Activated CD4-positive, CD25-positive, alpha-beta regulatory T cell treated with anti-CD3 and anti-CD28 coated beads, Interleukin-2, amount 50 U/mL, for 24 hours (primary cell): ENCODE measurements at regions not wholly inside any gene's neighbourhood (a gene's known extent, or its start where the extent isn't known, plus 50 kb on each side); places are given as distances from the start of the nearest gene placed in this dataset.
"Not testable (repeated sequence)": the region's sequence is repeated elsewhere in the genome, so short reads cannot be mapped to it uniquely, and the experiment has no call there.

Experiments used
- ATAC-seq, 2 donors: fragments of 150-1000 bp; cut with Tn5 transposase; one replicate each; pipeline ENCODE4 v1.10.0; 2021; ENCODE audit warnings: mild to moderate bottlenecking in 1 of 2, moderate library complexity in 1 of 2

DNA sequence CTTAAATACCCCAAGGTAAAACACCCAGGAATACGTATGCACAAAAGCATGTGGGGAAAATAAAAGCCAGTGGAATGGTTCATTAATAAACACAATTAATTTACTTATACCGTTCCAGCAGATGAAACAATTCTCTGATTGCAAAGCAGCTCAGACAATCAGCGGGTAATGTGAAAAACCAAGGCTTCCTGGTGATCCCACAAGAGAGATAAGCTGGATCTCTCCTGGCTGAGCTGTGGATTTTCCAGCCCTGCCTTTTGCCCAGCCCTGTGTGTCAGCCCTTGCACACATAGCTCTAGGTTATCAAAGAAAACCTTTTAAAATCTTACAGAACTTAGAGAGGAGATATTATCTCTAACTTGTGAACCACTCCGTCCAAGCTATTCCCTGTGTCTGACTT, 1010.7 kb upstream of the AUTS2 start:
- ATAC-seq: no peak

DNA sequence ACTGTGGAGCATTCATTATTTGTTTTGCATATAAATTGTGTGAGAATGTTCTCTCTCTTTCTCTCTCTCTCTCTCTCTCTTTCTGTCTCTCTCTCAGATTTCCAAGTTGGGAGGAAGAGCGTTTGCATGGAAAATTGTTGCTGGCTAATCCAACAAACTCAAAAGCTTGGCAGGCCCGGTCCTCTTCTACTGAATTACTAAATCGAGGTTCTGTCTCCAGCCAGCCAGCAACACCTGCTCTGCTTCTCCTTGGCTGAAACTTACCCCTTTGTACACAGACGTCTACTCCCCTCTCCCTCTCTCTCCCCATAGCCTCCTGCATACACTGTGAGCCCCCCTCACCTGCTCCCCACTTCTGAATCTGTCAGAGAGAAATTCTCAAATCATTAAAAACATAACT, 996.4 kb upstream of the AUTS2 start:
- ATAC-seq: no peak

DNA sequence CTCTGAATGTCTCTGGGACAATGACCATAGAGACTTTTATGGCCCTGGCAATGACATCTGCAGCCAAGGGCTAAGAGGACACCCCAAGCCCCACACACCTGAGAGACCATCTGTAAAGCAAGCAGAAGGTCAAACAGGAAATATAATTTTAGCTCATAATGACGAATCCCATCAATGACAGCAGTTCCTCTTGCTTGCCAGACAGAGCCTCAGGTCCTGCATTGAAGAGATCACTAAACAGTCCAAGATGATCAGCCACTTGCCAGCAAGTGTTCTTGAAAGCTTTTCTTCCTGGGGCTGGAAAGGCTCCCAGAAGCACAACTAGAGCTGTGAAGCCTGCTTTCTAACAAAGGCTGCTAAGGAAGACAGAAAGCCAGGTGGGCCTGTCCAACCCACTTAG, 993.7 kb upstream of the AUTS2 start:
- ATAC-seq: no peak

GRCh38 chr7:68610701-68611100, 987.6 kb upstream of the AUTS2 start:
- ATAC-seq: no peak

GRCh38 chr7:68613405-68613804, 984.9 kb upstream of the AUTS2 start:
- no peak for ATAC-seq

GRCh38 chr7:68613897-68614296, 984.4 kb upstream of the AUTS2 start:
- ATAC-seq: no peak

DNA sequence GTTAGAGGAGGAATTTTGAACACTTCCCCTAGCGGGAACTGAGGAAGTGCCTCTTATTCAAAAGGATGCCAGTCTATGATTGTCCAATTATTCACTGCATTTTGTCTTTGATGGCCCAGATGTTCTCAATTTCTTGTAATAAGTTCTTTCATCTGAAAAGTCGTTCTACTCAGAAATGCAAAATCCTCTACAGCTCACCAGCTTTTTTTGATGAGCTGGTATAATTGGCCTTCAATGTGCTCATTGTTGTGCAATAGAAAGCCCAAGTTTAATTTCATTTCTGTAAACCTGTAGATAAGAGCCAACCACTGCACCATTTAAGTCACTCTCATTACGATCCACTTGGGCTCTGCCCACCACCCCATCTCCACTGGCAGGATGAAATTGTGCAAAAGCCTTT, 978.7 kb upstream of the AUTS2 start:
- ATAC-seq: no peak

DNA sequence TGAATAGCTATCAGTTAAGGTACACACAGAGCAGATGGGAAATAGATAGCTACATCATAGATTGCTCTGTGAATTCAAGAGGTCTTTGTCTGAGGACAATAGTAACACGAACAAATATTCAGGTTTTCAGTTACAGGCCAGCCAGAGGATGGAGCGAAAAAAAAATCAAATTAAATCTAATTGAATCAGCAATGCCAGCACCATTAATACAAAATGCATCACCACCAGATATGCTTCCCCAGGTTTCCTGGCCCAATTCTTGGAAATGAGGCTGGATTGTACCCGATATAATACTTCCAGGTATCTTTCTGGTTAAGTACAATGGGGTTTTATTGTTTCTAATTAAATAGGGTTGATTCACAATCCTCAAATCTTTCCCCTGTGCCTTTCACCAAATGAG, 975.8 kb upstream of the AUTS2 start:
- no peak for ATAC-seq

- no peak for ATAC-seq
These were observed 975.2 kb upstream of the AUTS2 start for GRCh38 chr7:68623030-68623429.

DNA sequence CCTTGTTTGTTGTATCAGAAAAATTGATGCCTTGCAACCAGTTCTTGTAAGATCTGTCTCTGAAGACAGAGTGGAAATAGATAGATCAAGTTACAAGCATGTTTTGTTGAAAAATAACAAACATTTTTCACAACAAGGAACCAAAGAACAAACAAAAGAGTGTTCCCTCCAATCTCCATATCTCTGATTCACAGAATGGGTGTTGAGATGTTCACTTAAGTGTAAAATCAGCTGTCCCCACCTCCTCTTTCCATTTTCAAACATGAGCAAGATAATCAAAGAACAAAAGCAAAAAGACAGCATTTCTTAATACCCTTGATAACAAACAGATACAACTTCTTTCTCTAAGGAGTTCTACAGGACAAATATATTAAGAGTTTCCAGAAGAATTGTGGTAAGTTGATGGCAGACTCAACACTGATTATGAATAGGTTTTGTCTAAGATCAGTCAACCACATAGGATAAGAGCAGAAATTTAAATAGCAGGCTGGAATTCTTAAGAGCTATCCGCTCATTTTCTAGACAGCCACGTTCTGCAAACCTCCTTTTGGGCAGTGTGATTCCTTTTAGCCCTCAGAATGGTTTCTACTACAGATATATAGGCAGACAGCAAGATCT, 970.9 kb upstream of the AUTS2 start:
- ATAC-seq: no peak

DNA sequence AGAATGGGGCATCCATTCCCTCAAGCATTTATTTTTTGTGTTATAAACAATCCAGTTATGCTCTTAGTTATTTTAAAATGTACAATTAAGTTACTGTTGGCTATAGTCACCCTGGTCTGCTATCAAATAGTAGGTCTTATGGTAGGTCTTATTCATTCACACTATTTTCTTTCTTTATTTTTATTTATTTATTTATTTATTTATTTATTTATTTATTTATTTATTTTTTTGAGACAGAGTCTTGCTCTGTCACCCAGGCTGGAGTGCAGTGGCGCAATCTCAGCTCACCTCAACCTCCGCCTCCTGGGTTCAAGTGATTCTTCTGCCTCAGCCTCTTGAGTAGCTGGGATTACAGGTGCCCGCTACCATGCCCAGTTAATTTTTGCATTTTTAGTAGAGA, 967.4 kb upstream of the AUTS2 start:
- ATAC-seq: not testable (repeated sequence)

DNA sequence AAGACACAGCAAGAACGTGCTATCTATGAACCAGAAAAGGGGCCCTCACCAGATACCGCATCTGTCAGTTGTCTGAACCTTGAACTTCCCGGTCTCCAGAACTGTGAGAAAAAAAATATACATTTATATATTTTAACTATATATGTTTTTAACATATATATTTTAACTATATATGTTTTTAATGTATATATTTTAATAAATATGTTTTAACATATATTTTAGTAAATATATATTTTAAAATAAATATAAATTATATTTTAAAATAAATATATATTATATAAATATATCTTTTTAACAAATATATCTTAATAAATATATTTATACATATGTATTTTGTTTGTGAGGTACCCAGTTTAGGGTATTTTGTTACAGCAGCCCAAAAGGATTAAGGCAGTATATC, 958.2 kb upstream of the AUTS2 start:
- ATAC-seq: no peak

- no peak for ATAC-seq
These were observed 955.5 kb upstream of the AUTS2 start for GRCh38 chr7:68642727-68643126.

GRCh38 chr7:68663392-68663791, 934.9 kb upstream of the AUTS2 start:
- ATAC-seq: no peak

DNA sequence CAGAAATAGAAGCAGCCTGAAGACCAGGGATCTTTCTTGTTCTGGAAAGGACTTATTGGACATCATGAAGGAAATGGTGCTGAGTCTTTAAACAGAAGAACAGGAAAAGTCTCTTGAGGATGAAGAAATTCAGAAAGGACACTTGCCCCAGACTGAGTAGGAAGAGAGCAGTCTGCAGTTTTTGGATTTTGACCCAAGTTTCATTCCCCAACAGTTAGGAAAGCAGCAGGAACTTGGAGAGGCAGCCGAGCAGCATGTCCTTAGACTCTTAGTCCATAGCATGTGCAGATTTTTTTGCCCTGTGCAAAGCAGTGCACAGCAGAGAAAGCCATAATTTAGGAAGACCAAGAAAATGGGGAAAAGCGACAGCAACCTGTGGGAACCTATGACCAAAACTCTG, 927.2 kb upstream of the AUTS2 start:
- no peak for ATAC-seq

DNA sequence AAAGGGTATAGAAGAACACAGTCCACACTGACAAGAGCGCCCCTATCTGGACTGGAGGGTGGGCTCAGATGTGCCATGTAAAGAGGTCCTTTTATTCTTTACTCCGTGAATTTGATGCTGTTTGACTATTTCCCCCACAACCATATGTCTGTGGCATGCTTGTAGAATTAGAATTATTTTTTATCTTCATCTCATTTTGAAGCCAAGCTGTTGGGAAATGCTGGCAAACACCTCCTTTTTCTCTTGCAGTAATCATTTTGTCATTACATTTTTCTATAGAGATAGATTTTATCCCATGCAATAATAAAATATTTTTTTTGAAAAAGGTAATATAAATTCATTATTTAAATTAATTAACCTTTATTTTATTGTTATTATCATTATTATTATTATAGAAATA, 926.6 kb upstream of the AUTS2 start:
- no peak for ATAC-seq

DNA sequence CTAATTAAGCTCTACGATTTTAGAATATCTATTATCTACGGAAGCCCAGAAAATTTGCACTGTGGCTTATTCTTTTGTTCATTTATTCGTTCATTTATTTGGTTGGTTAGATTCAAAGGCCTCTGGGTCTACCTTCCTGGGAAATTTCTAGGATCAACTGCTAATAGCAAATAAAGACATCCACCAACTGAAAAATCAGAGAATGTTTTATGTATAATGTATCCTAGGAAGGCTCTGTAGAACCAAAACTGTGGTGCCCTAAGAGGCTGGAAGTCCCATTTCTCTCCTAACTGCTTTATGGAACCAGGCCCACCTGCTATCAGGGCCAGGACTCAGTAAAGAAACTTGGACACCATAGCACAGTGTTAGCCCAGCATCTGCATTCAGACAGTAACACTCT, 923.4 kb upstream of the AUTS2 start:
- ATAC-seq: no peak

GRCh38 chr7:68676813-68677535, 921.3 kb upstream of the AUTS2 start:
- no peak for ATAC-seq

- no peak for ATAC-seq
These were observed 920.1 kb upstream of the AUTS2 start for GRCh38 chr7:68678196-68678595.

DNA sequence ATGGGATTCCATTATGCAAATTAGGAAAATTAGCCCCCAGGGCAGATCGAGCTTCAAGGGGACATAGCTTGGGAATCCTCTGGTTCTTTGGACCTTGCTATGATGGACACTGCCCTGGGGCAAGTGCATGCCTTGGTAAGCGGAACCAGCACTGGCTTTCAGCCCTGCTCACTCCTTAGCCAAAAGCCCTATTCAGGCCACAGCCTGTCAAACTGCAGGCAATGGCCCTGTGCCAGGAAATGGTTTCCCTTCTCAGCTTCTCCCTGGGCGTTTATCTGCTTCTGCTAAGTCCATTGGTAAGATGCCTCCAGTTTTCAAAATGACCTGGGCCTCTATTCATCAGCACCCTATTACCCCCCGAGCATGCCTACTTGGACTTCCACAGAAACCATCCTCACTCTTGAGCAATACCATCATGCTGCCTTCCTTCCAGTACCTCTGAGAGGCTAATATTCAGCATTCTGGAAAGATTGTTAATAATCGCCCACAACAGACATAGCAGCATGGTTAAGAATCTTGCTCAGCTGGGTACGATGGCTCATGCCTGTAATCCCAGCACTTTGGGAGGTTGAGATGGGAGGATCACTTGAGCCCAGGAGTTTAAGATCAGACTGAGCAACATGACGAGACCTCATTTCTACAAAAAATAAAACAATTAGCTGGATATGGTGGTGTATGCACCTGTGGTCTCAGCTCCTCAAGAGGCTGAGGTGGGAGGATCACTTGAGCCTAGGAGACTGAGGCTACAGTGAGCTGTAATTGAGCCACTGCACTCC, 918.6 kb upstream of the AUTS2 start:
- no peak for ATAC-seq

- no peak for ATAC-seq
These were observed 917.9 kb upstream of the AUTS2 start for GRCh38 chr7:68680235-68680872.

DNA sequence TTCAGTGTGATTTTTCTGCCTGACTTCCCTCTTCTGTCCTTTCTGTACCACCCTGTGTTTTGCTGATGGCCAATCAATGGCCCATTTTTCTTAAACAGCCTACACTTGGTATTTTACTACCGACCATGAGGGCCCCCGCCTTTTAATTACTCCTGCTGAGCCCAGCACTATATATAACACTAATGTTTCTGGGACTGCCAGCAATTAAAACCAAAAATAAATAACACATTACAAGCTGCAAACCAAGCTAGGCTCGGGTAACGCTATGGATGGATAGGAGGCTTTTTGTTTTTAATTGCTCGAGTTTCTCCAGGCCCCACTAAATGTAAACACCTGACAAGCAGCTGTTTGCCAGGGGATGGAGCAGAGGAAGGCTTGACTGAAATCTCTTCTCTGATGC, 915.4 kb upstream of the AUTS2 start:
- no peak for ATAC-seq

DNA sequence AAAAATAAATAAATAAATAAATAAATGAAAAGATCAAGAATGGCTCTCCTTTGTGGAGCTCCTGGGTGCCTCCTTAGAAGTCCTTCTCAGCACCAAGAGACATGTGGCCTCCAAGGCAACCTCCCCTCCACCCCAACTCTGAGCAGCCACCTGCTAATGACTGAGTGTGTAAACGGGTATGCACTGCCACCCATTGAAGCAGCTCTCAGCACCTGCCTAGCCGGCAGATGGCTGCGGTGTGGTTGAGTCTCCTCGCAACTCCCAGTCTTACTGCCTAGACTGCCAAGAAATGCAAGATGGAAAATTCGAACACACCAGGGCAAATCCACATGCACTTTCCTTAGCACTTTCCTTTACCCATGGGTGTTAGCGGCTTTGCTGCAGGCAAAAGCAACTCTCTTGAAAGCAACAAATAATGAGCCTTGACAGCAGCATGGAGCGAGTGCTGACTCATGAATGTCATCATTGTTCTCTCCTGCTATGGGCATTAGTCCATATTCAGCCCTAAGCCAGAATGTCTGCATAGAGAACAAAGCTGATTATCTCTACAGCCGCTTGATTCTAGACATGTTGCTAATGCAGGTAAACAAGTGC, 913.9 kb upstream of the AUTS2 start:
- no peak for ATAC-seq
